ENCODE measurements at regions not wholly inside any gene's neighbourhood (a gene's known extent, or its start where the extent isn't known, plus 50 kb on each side); places are given as distances from the start of the nearest gene placed in this dataset.

- no peak for DNase-seq (ENCODE audit: low spot score)
Measured at GRCh38 chrX:8232406-8232805, 61.3 kb upstream of the VCX2 start.

- no peak for DNase-seq (ENCODE audit: low spot score)
Measured at GRCh38 chrX:8233091-8233490, 62.0 kb upstream of the VCX2 start.

- no peak for DNase-seq (ENCODE audit: low spot score)
Measured at GRCh38 chrX:8235026-8235425, 64.0 kb upstream of the VCX2 start.

GRCh38 chrX:8237718-8238117 lies 66.7 kb upstream of the VCX2 start:
- DNase-seq (ENCODE audit: low spot score): no peak

- DNase-seq (ENCODE audit: low spot score): no peak
Measured at GRCh38 chrX:8242431-8243020, 71.5 kb upstream of the VCX2 start.

- DNase-seq (ENCODE audit: low spot score): no peak
Measured at GRCh38 chrX:8244301-8244700, 73.2 kb upstream of the VCX2 start.

- DNase-seq (ENCODE audit: low spot score): no peak
Measured at GRCh38 chrX:8245411-8245810, 74.3 kb upstream of the VCX2 start.

- DNase-seq (ENCODE audit: low spot score): no peak
Measured at GRCh38 chrX:8253096-8253495, 82.0 kb upstream of the VCX2 start.

GRCh38 chrX:8254401-8254800 lies 83.3 kb upstream of the VCX2 start:
- DNase-seq (ENCODE audit: low spot score): no peak

GRCh38 chrX:8272821-8273220 lies 101.8 kb upstream of the VCX2 start:
- no peak for DNase-seq (ENCODE audit: low spot score)

GRCh38 chrX:8273451-8273895 lies 102.4 kb upstream of the VCX2 start:
- no peak for DNase-seq (ENCODE audit: low spot score)

- DNase-seq (ENCODE audit: low spot score): no peak
Measured at GRCh38 chrX:8274170-8274569, 103.1 kb upstream of the VCX2 start.

- no peak for DNase-seq (ENCODE audit: low spot score)
Measured at GRCh38 chrX:8278557-8278956, 107.5 kb upstream of the VCX2 start.

GRCh38 chrX:8279323-8279722 lies 108.3 kb upstream of the VCX2 start:
- no peak for DNase-seq (ENCODE audit: low spot score)

- DNase-seq (ENCODE audit: low spot score): no peak
Measured at GRCh38 chrX:8284131-8284530, 113.1 kb upstream of the VCX2 start.

GRCh38 chrX:8288590-8288989 lies 117.5 kb upstream of the VCX2 start:
- no peak for DNase-seq (ENCODE audit: low spot score)

- no peak for DNase-seq (ENCODE audit: low spot score)
Measured at GRCh38 chrX:8289523-8289922, 118.5 kb upstream of the VCX2 start.

GRCh38 chrX:8297766-8298165 lies 126.7 kb upstream of the VCX2 start:
- DNase-seq (ENCODE audit: low spot score): no peak

- no peak for DNase-seq (ENCODE audit: low spot score)
Measured at GRCh38 chrX:8304668-8305067, 133.6 kb upstream of the VCX2 start.

GRCh38 chrX:8305350-8305749 lies 134.3 kb upstream of the VCX2 start:
- DNase-seq (ENCODE audit: low spot score): no peak

- no peak for DNase-seq (ENCODE audit: low spot score)
Measured at GRCh38 chrX:8306291-8306925, 135.3 kb upstream of the VCX2 start.

GRCh38 chrX:8310409-8310808 lies 139.3 kb upstream of the VCX2 start:
- no peak for DNase-seq (ENCODE audit: low spot score)

GRCh38 chrX:8313844-8314243 lies 142.8 kb upstream of the VCX2 start:
- DNase-seq (ENCODE audit: low spot score): no peak

- no peak for DNase-seq (ENCODE audit: low spot score)
Measured at GRCh38 chrX:8314881-8315280, 143.8 kb upstream of the VCX2 start.
